DND-41 (cell line): ENCODE measurements at regions not wholly inside any gene's neighbourhood (a gene's known extent, or its start where the extent isn't known, plus 50 kb on each side); places are given as distances from the start of the nearest gene placed in this dataset.

ENCODE experiments used
- ATAC-seq: fragments of 200-7000 bp; cut with Tn5 transposase; 3 replicates; pipeline ENCODE4 v1.9.1; 2021; ENCODE audit warnings: low read depth; ENCODE audit not compliant: insufficient read depth
- DNase-seq: peaks from one replicate; pipeline ENCODE4 v3.0.0-alpha.2; 2020
- H2AFZ ChIP-seq: 2 replicates; pipeline ENCODE4 v1.6.0; 2012; ENCODE audit warnings: low read depth, low read length
- H3K27ac ChIP-seq: 2 replicates; pipeline ENCODE4 v1.5.1; 2012; ENCODE audit warnings: low read length, inconsistent platforms
- H3K27me3 ChIP-seq: fragments of 200-600 bp; sonication (generic); 2 replicates; pipeline ENCODE4 v1.6.0; 2012; ENCODE audit warnings: low read length, mild to moderate bottlenecking, inconsistent platforms; ENCODE audit not compliant: insufficient read depth, poor library complexity
- H3K36me3 ChIP-seq: 2 replicates; pipeline ENCODE4 v1.5.1; 2012; ENCODE audit warnings: low read length, inconsistent platforms; ENCODE audit not compliant: insufficient read depth
- H3K4me1 ChIP-seq: 2 replicates; pipeline ENCODE4 v1.5.1; 2012; ENCODE audit warnings: mild to moderate bottlenecking, low read length; ENCODE audit not compliant: insufficient read depth
- H3K4me2 ChIP-seq: 2 replicates; pipeline ENCODE4 v1.6.0; 2012; ENCODE audit warnings: mild to moderate bottlenecking, moderate library complexity, low read length, inconsistent platforms; ENCODE audit not compliant: insufficient read depth
- H3K4me3 ChIP-seq, 2 experiments: fragments of 200-600 bp in 1 of 2; shearing (Covaris generic) in 1 of 2; 2 replicates each; pipeline ENCODE4 v1.5.1; 2012 to 2016; ENCODE audit warnings: inconsistent platforms in 2 of 2, low read length in 2 of 2, mild to moderate bottlenecking in 2 of 2, low read depth in 1 of 2, moderate library complexity in 1 of 2
- H3K79me2 ChIP-seq: 2 replicates; pipeline ENCODE4 v1.6.0; 2012; ENCODE audit warnings: low read length, inconsistent platforms; ENCODE audit not compliant: insufficient read depth
- H3K9ac ChIP-seq: 2 replicates; pipeline ENCODE4 v1.6.0; 2012; ENCODE audit warnings: low read depth, mild to moderate bottlenecking, inconsistent platforms, low read length, moderate library complexity
- H3K9me3 ChIP-seq: 2 replicates; pipeline ENCODE4 v1.5.1; 2012; ENCODE audit warnings: low read length, moderate library complexity, mild to moderate bottlenecking, inconsistent platforms; ENCODE audit not compliant: insufficient read depth, severe bottlenecking
- H4K20me1 ChIP-seq: 2 replicates; pipeline ENCODE4 v1.6.0; 2012; ENCODE audit warnings: low read length; ENCODE audit not compliant: insufficient read depth
- CTCF ChIP-seq: IDR thresholded peaks from 2 replicates; pipeline ENCODE4 v1.5.1; 2012; ENCODE audit warnings: borderline replicate concordance, low read length, moderate library complexity, mild to moderate bottlenecking; ENCODE audit not compliant: poor library complexity, severe bottlenecking; ENCODE audit errors: extremely low read depth
- EZH2 ChIP-seq: IDR thresholded peaks from 3 replicates; pipeline ENCODE4 v1.6.1; 2012; ENCODE audit warnings: borderline replicate concordance, low read depth, mild to moderate bottlenecking, moderate library complexity, low read length, inconsistent platforms; ENCODE audit not compliant: severe bottlenecking

- Histone ChIP-seq H3K4me3 (no peak overlapping the region), H3K4me2 (no peak overlapping the region), H3K4me1 (peaks cover 3% of the 10 kb centered on the region), H3K9ac (no peak overlapping the region), H3K9me3 (no peaks in the 10 kb centered on the region), H3K36me3 (no peaks in the 10 kb centered on the region), H4K20me1 (no peaks in the 10 kb centered on the region), H3K79me2 (no peaks in the 10 kb centered on the region), H2AFZ (no peak overlapping the region), H3K27me3 (no peaks in the 10 kb centered on the region), H3K27ac (no peak overlapping the region)
- ATAC-seq (no peak), DNase-seq (no peak)
- TF ChIP-seq CTCF (no peak), EZH2 (no peak)
Measured at GRCh38 chr14:34208532-34208931, 253.5 kb downstream of the SPTSSA start.

DNA sequence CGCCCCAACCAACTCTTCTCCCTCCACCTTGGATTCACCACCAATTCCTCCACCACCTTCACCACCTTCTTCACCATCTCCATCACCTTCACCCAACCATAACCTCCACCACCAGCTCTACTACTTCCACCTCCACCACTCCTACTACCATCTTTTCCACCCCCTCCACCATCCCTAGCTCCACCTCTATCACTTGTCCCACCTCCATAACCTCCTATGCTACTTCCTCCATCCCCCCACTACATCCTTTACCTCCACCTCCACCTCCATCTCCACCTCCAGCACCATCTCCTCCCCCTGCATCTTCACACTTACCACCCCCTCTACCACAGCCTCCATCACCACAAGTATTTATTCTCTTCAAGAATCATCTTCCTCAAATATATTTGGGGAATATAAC lies 254.9 kb upstream of the EGLN3 start:
- H2AFZ ChIP-seq, result no peak overlapping the region
- no peak for TF ChIP-seq CTCF
- TF ChIP-seq EZH2, result no peak
- DNase-seq, result no peak
- H3K9me3 ChIP-seq, result no peaks in the 10 kb centered on the region
- H4K20me1 ChIP-seq, result no peaks in the 10 kb centered on the region
- no peak overlapping the region for H3K27ac ChIP-seq
- no peaks in the 10 kb centered on the region for H3K27me3 ChIP-seq
- no peaks in the 10 kb centered on the region for H3K36me3 ChIP-seq
- no peak for ATAC-seq
- no peak overlapping the region for H3K4me3 ChIP-seq
- H3K79me2 ChIP-seq, result no peaks in the 10 kb centered on the region
- H3K9ac ChIP-seq, result no peak overlapping the region
- no peak overlapping the region for H3K4me2 ChIP-seq
- H3K4me1 ChIP-seq, result peaks cover 8% of the 10 kb centered on the region; the same call in 1 of the 2 replicates

DNA sequence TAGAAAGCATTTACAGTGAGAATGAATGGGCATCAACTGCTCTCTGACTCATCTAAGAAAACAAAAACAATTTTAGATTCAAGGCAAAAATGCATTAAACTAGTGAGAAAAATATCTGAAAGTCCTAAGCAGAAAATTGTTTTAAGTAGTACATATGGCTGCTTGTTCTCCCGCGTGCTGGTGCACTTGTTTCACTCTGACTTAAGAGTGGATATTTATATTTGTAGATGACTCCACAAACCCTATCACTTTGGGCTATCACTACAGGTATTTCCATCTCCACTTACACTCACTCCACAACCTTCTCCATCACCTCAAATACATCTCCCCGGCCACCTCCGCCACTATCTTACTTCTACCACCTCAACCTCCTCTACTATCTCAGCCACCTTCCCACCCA lies 253.9 kb upstream of the EGLN3 start:
- H3K27ac ChIP-seq, result no peak overlapping the region
- DNase-seq (no peak), ATAC-seq (no peak)
- H3K79me2 ChIP-seq, result no peaks in the 10 kb centered on the region
- no peak overlapping the region for H3K4me3 ChIP-seq
- TF ChIP-seq EZH2, result no peak
- TF ChIP-seq CTCF, result no peak
- no peaks in the 10 kb centered on the region for H3K27me3 ChIP-seq
- no peaks in the 10 kb centered on the region for H3K9me3 ChIP-seq
- peaks cover 15% of the 10 kb centered on the region for H3K4me1 ChIP-seq
- no peak overlapping the region for H2AFZ ChIP-seq
- no peaks in the 10 kb centered on the region for H4K20me1 ChIP-seq
- H3K4me2 ChIP-seq, result no peak overlapping the region
- H3K9ac ChIP-seq, result no peak overlapping the region
- no peaks in the 10 kb centered on the region for H3K36me3 ChIP-seq

- Histone ChIP-seq H3K27ac (no peak overlapping the region), H3K36me3 (no peaks in the 10 kb centered on the region), H4K20me1 (no peaks in the 10 kb centered on the region), H3K4me3 (no peak overlapping the region), H3K9ac (no peak overlapping the region), H3K4me1 (peaks cover 24% of the 10 kb centered on the region), H2AFZ (no peak overlapping the region), H3K79me2 (no peaks in the 10 kb centered on the region), H3K4me2 (no peak overlapping the region), H3K9me3 (no peaks in the 10 kb centered on the region), H3K27me3 (no peaks in the 10 kb centered on the region)
- no peak for TF ChIP-seq EZH2
- no peak for TF ChIP-seq CTCF
- no peak for ATAC-seq
- no peak for DNase-seq
Measured at GRCh38 chr14:34203251-34203722, 252.4 kb upstream of the EGLN3 start.
